C4-2B (cell line): ENCODE measurements at regions not wholly inside any gene's neighbourhood (a gene's known extent, or its start where the extent isn't known, plus 50 kb on each side); places are given as distances from the start of the nearest gene placed in this dataset.

Source experiments
- ZFX ChIP-seq: fragments of 450-650 bp; IDR thresholded peaks from 2 replicates; pipeline ENCODE4 v1.6.1; 2017
- TF ChIP-seq, protein P1 (sequence below): fragments of 450-650 bp; conservative IDR thresholded peaks from 2 replicates; pipeline ENCODE4 v1.5.1; 2017; ENCODE audit warnings: mild to moderate bottlenecking

DNA sequence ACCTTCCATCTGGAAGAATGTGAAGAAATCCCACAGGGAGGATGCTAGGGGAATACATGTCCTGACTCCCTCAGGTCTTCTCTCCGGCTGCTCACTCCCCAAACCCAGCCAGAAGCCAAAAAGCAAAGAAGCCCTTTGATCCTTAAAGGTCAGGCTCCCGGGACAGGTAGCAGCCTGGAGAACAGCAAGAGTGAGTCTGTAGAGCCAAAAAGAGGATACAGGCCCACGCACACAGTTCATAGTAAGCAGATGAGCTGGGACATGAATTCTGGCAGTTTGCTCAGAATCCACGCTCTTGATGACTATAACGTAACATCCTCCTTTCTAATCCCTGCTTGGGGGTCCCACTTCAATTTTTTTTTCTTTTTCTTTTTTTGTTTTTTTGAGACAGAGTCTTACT lies 72.0 kb upstream of the SLC44A1 start:
- TF ChIP-seq, protein P1, sequence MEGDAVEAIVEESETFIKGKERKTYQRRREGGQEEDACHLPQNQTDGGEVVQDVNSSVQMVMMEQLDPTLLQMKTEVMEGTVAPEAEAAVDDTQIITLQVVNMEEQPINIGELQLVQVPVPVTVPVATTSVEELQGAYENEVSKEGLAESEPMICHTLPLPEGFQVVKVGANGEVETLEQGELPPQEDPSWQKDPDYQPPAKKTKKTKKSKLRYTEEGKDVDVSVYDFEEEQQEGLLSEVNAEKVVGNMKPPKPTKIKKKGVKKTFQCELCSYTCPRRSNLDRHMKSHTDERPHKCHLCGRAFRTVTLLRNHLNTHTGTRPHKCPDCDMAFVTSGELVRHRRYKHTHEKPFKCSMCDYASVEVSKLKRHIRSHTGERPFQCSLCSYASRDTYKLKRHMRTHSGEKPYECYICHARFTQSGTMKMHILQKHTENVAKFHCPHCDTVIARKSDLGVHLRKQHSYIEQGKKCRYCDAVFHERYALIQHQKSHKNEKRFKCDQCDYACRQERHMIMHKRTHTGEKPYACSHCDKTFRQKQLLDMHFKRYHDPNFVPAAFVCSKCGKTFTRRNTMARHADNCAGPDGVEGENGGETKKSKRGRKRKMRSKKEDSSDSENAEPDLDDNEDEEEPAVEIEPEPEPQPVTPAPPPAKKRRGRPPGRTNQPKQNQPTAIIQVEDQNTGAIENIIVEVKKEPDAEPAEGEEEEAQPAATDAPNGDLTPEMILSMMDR: no peak
- TF ChIP-seq ZFX: no peak
